ENCODE measurements at regions not wholly inside any gene's neighbourhood (a gene's known extent, or its start where the extent isn't known, plus 50 kb on each side); places are given as distances from the start of the nearest gene placed in this dataset.

- Histone ChIP-seq H3K36me3 (no peaks in the 10 kb centered on the region), H3K27ac (no peak overlapping the region), H3K27me3 (no peaks in the 10 kb centered on the region), H3K4me1 (peaks cover 0 to 6% of the 10 kb centered on the region in 2 donors), H3K4me3 (peak overlapping the region in 1 of 2 donors; percentile 19), H3K9me3 (peaks cover 4 to 25% of the 10 kb centered on the region in 2 donors)
- DNase-seq (peak in 3 of 4 donors; percentile 19 to 78 (median 70)), ATAC-seq (peak; percentile 94)
- intact Hi-C loops (cut with DNase I): no loop called here
- TF ChIP-seq CTCF (IDR thresholded peaks at IDR 0.05): no peak
These were observed 50.7 kb upstream of the PNMA8B start for GRCh38 chr19:46546194-46546896.

GRCh38 chr19:46550684-46551083 is 50.4 kb upstream of the CALM3 start:
- H3K9me3 ChIP-seq: peaks cover 4 to 25% of the 10 kb centered on the region in 2 donors
- no peaks in the 10 kb centered on the region for H3K27me3 ChIP-seq
- ATAC-seq (no peak), DNase-seq (no peak)
- H3K36me3 ChIP-seq: no peaks in the 10 kb centered on the region
- H3K4me1 ChIP-seq: peaks cover 0 to 3% of the 10 kb centered on the region in 2 donors
- no peak for TF ChIP-seq CTCF (IDR thresholded peaks at IDR 0.05)
- no peak overlapping the region for H3K4me3 ChIP-seq
- intact Hi-C loops (cut with DNase I): no loop called here
- H3K27ac ChIP-seq: no peak overlapping the region

- peaks cover 4 to 25% of the 10 kb centered on the region in 2 donors for H3K9me3 ChIP-seq
- no peak overlapping the region for H3K4me3 ChIP-seq
- peak overlapping the region in 1 of 2 donors; percentile 30 for H3K27ac ChIP-seq
- no peak for TF ChIP-seq CTCF (IDR thresholded peaks at IDR 0.05)
- peaks cover 0 to 3% of the 10 kb centered on the region in 2 donors for H3K4me1 ChIP-seq
- DNase-seq: no peak
- no peaks in the 10 kb centered on the region for H3K36me3 ChIP-seq
- intact Hi-C loops (cut with DNase I): no loop called here
- ATAC-seq: peak; percentile 32
- no peaks in the 10 kb centered on the region for H3K27me3 ChIP-seq
These were observed 50.0 kb upstream of the CALM3 start for GRCh38 chr19:46551164-46551563.
